ENCODE measurements at regions not wholly inside any gene's neighbourhood (a gene's known extent, or its start where the extent isn't known, plus 50 kb on each side); places are given as distances from the start of the nearest gene placed in this dataset.

- no peak for DNase-seq
These were observed 84.6 kb upstream of the MAX start for GRCh38 chr14:65186951-65187350.

- no peak for DNase-seq
These were observed 85.2 kb upstream of the MAX start for GRCh38 chr14:65187421-65188049.

GRCh38 chr14:65190312-65190711 lies 88.0 kb upstream of the MAX start:
- no peak for DNase-seq

GRCh38 chr14:65191716-65192115 lies 89.4 kb upstream of the MAX start:
- no peak for DNase-seq

GRCh38 chr14:65192686-65193085 lies 90.4 kb upstream of the MAX start:
- no peak for DNase-seq

- no peak for DNase-seq
These were observed 91.7 kb upstream of the MAX start for GRCh38 chr14:65193916-65194590.

- no peak for DNase-seq
These were observed 92.9 kb upstream of the MAX start for GRCh38 chr14:65195042-65195719.

GRCh38 chr14:65198346-65198745 lies 96.0 kb upstream of the MAX start:
- no peak for DNase-seq

- no peak for DNase-seq
These were observed 98.1 kb upstream of the MAX start for GRCh38 chr14:65200454-65200853.

GRCh38 chr14:65203574-65203973 lies 101.3 kb upstream of the MAX start:
- no peak for DNase-seq

GRCh38 chr14:65204056-65204455 lies 101.7 kb upstream of the MAX start:
- DNase-seq = no peak

GRCh38 chr14:65206078-65206447 lies 103.7 kb upstream of the MAX start:
- no peak for DNase-seq

- DNase-seq = no peak
These were observed 104.3 kb upstream of the MAX start for GRCh38 chr14:65206448-65207096.

- no peak for DNase-seq
These were observed 106.2 kb upstream of the MAX start for GRCh38 chr14:65208548-65208947.

- DNase-seq = no peak
These were observed 108.0 kb upstream of the MAX start for GRCh38 chr14:65210118-65210821.

GRCh38 chr14:65210822-65211182 lies 108.5 kb upstream of the MAX start:
- DNase-seq = no peak

- no peak for DNase-seq
These were observed 109.1 kb upstream of the MAX start for GRCh38 chr14:65211341-65211987.

- no peak for DNase-seq
These were observed 111.0 kb upstream of the MAX start for GRCh38 chr14:65213316-65213715.

GRCh38 chr14:65214741-65215140 lies 112.4 kb upstream of the MAX start:
- DNase-seq = no peak

GRCh38 chr14:65219353-65219752 lies 117.0 kb upstream of the MAX start:
- DNase-seq = no peak

GRCh38 chr14:65222440-65222858 lies 120.1 kb upstream of the MAX start:
- DNase-seq = no peak

GRCh38 chr14:65223636-65224035 lies 121.3 kb upstream of the MAX start:
- DNase-seq = no peak

Measured in renal pelvis (tissue), 1 donor.